AG08395 (cell line): ENCODE measurements at regions not wholly inside any gene's neighbourhood (a gene's known extent, or its start where the extent isn't known, plus 50 kb on each side); places are given as distances from the start of the nearest gene placed in this dataset.

Experiments used
- DNase-seq: peaks from one replicate; pipeline ENCODE4 v3.0.0; 2012; ENCODE audit warnings: mixed read lengths, low spot score

DNA sequence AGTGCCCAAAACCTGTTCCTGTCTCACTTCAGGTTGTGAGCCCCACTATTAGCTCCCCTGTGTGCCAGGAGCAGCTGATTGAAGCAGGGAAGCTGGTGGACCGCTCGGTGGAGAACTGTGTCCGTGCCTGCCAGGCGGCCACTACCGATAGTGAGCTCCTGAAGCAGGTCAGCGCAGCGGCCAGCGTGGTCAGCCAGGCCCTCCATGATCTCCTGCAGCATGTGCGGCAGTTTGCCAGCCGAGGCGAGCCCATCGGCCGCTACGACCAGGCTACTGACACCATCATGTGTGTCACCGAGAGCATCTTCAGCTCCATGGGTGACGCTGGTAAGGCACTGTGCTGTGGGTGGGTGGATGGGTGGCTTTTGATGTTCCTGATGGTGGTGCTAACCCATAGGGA, 334.1 kb upstream of the TPM1 start:
- DNase-seq: no peak

DNA sequence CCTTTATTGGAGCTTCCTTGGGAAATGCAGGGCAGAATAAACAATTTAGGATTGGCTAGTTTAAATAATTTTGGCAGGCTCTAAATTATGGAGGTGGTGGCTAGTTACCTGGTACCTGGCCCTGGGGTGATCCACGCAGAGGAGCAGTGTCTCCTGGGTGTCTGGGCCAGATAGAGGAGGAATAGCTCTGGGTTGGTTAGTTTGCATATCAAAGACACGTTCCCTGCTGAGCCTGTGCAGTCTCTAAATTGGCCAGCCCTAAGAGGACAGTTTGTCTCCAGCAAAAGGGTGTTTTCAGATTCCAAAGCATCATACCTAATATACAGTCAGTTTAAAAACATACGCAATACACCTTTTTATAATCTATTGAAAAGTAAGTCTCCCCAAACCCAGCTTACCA, 333.3 kb upstream of the TPM1 start:
- DNase-seq: no peak

DNA sequence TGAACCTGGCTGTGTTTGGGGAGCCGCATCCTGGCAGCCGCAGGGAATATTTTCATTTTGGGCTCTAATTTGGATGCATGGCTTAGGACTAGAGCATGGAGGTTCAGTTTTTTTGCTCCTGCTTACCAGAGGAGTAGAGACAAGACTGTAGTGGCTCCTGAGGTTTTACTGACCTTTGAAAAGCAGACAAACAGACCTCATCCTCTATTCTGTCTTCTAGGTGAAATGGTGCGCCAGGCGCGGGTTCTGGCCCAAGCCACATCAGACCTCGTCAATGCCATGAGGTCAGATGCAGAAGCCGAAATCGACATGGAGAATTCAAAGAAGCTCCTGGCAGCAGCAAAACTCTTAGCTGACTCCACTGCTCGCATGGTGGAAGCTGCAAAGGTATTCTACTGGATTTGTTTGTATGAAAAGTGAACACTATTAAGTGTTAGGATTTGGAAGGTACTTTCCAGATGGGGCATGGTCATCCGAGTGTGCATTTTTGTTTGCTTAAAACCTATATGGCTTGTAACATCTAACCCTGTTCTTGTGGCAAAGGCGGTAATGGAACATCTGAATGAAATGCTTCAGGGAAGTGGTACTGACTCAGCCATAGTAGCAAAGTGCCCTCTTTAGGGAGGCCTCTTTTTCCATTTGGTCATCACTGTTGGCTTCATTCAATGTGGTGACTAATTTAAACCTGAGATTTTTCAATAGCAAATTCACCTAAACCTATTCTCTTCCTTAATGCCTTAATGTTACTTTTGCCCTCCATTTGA, 330.7 kb upstream of the TPM1 start:
- DNase-seq: no peak

DNA sequence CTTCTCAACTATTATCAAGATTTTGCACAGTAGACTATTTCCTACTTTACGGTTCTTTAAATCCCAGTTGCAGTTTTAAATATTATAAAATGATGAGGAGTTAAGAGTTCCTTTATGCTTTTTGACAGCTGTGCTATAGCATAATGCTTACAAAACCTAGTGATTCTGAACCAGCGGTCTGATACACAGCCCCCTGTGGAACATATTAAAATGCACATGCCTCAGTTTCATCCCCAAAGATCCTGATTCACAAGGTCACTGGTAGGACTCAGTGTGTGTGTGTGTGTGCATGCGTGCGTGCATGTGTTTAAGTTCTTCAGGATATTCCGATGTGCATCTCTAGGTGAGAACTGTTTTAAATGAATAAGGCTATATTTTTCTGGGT, 330.1 kb upstream of the TPM1 start:
- DNase-seq: no peak

DNA sequence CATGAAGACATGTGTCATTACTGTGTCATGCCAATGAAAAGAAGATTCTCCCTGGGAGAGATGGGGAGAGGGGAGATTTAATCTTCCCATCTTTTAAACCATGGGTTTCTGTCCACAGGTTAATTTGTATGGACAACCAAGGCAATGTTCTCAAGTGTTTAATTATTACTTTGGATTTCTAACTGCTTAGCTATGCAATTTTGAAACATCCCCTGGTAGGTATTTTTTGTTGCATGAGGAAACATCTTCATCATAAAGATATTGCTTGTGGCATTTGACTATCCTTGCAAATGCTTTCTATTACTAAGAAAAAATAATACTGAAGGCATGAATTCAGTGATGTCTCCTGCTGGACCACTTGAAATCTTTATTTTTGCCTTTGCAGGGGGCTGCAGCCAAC, 326.6 kb upstream of the TPM1 start:
- no peak for DNase-seq

DNA sequence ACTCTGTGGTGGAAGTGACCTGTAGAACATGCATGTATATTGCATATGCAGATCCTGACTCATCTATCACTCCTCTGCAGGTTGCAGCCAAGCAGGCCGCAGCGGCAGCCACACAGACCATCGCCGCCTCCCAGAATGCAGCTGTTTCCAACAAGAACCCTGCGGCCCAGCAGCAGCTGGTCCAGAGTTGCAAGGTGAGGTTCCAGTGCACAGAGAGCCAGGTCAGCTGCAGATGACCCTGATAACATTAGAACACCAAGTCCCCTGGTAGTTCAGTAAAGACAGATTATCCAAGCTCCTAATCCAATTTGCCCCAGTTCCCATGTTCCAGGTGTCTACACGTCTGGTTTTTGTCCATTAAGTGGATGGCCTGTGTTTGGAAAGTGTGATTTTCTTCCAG, 325.1 kb upstream of the TPM1 start:
- no peak for DNase-seq

DNA sequence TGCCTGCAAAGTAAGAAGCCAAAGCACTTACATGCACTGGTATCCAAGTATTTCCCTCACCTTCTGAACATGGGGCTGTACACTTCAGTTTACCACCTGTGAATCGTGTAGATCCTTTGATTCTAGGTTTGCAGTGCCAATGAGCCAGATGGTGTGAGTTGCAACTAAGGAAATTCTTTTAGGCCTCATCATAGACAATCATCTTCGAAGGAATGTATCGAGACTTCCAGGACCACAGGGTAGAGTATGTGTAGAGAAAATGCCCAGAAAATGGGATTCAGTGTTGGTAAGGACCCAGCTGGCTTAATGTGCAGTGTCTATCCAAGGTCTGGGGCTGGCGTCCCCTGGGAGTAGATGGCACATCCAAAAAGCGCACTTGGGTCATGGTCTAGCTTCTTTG, 323.2 kb upstream of the TPM1 start:
- DNase-seq: peak; percentile 74

DNA sequence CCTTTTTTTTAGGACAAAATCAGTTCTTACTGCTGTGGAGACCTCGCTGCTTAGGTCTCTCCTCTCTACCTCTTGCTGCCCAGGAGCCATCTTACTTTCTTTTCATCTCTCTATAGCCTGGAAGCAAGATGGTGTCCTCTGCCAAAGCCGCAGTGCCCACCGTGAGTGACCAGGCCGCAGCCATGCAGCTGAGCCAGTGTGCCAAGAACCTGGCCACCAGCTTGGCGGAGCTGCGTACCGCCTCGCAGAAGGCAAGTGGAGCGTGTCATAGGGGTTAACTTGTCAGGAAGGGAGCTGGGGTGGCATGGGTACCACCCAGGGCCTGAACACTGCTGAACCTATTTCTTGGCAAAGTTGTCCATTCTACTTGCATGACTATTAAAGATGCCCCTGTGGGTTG, 320.3 kb upstream of the TPM1 start:
- no peak for DNase-seq

DNA sequence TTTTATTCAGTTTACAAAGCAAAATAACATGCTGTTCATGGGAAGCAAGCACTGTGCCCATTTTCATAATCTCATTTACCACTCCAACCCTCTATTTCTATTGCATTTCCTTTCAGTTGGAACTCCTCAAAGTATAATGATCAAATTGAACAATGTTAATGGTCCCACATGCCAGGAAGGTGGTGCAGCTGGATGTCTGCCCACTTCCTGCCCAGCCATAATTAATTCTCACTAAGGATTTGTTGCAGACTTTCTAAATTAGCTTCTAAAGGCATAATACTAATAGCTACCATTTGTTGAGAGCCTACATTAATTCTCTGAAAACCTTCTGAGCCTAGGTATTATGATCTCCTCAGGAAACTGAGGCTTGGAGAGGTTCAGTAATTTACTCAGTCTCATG, 316.1 kb upstream of the TPM1 start:
- no peak for DNase-seq

DNA sequence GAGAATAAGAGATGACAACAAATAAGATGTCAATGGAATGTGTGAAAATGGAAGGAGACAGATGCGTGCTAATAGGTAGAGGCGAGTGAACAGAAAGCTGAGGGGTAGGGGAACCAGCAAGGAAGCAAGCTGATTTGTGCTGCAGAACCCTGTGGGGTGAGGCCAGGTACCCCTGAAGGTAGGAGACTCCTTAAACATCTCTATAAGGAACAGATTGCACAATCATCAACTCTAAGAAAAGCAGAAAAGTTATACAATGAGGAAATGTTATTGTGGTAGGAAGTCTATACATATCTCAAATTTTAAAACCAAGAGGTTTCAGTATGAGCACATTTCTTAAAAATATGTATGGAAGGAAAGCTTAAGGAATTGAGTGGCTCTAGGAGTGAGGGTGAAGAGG, 315.0 kb upstream of the TPM1 start:
- DNase-seq: no peak

DNA sequence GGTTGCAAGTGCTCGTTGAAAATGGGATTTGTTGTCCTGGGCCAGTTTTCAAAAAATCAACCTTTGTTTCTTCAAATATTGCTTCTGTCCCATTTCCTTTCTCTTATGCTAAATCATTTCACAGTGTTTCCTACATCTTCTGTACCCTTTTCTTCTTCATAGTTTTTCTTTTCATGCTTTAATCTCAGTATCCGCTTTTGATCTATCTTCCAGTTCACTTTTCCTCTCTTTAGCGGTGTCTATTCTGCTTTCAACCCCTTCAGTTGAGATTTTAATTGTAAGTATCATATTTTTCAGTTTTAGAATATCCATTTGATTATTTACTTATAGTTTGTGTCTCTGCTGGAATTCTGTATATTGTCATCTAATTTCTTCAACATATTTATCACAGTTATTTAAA, 311.7 kb upstream of the TPM1 start:
- DNase-seq: no peak

DNA sequence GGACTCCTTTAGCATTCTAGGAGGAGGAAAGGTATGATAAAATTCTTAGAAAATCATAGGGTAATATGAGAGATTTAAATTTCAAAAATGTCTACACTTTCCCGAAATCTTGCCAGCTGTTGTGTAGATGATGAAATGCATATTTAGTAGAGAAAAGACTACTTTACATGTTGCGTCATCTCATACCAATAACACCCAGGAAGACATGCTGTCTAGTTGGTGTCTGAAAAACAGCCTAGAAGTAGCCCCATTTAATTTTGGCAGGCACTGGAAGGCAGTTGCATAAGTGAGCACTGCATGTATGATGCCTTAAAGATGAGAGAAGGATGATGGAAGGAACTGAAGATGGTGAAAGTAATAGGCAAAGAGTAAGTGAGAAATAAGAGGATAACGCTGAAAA, 310.5 kb upstream of the TPM1 start:
- DNase-seq: no peak

DNA sequence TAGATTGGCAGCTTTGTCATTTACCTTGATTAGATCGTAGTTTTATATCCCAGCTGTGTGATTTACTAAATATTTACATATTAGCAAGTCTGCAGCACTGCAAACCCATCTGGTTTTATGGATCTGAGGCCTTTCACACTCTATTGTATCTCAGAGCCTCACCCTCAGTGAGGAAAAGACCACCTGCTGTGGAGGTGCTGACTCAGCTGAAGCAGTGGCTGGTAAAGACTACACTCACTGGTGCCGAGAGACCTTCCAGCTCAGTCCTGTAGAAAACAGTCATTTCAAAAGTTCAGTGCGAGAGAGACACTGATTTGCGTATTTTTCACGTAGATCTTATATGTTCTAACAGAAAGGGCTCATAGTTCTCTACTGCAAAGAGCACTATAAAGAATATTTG, 307.8 kb upstream of the TPM1 start:
- no peak for DNase-seq

DNA sequence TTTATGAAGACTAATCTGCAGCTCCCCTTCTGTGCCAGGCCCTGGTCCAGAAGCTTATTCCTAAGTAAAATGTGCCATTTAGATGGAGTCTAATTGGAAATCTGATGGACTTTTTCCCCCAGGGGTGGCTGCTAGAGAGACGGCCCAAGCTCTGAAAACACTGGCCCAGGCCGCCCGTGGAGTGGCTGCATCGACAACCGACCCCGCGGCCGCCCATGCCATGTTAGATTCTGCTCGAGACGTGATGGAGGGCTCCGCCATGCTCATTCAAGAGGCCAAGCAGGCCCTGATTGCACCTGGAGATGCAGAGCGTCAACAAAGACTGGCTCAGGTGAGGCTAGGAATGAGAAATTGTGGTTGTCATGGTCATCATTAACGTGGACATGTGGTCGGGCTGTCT, 305.8 kb upstream of the TPM1 start:
- DNase-seq: no peak

DNA sequence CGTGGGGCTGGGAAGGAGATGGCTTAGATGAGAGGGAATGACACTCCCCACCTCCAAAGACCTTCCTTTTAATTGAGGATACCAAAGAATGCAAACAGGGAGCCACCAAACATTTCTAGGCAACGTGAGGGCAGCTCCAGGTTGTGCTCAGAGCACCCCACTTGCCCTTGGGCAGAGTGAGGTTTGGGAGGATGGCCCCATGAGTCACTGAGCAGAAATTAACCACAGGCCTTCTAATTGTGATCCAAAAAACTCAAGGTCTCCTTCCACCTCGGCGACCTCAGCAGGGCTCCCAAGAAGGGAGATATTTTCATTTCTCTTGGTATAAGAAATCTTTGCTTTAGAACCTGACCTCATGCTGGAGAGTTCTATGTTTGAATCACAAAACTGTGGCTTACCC, 305.0 kb upstream of the TPM1 start:
- DNase-seq: peak; percentile 41

DNA sequence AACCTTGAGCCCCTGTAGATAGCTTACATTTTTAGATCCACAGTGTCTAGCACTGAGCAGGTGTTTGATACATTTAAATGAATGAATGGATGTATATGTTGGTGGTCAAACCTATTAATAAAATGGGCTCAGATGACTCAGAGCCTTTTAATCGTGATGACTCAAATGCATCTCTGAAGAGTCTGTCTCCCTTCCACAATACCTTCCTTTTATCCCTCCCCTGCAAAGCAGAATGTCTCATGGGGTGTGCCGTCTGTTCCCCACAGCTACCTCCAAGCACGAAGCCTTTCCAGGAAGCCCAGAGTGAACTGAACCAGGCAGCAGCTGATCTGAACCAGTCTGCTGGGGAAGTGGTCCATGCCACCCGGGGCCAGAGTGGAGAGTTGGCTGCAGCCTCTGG, 303.5 kb upstream of the TPM1 start:
- DNase-seq: peak; percentile 48

DNA sequence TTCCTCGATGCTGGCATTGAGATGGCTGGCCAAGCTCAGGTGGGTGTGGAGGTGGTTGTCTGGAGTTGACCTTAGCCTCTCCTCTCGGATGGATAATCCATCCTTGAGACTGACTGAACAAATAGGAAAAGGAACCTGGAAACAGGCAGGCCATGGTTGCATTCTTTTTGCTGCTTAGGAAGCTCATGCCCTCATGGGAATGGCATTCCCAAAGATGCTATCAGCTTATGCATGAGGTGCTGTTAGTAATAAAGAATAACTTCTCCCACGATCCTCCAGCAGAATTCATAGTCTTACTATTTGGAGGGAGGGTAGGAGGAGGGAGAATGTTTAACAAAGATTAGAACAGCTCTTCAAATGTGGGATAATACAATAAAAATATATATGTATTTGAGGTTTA, 303.0 kb upstream of the TPM1 start:
- peak; percentile 52 for DNase-seq

DNA sequence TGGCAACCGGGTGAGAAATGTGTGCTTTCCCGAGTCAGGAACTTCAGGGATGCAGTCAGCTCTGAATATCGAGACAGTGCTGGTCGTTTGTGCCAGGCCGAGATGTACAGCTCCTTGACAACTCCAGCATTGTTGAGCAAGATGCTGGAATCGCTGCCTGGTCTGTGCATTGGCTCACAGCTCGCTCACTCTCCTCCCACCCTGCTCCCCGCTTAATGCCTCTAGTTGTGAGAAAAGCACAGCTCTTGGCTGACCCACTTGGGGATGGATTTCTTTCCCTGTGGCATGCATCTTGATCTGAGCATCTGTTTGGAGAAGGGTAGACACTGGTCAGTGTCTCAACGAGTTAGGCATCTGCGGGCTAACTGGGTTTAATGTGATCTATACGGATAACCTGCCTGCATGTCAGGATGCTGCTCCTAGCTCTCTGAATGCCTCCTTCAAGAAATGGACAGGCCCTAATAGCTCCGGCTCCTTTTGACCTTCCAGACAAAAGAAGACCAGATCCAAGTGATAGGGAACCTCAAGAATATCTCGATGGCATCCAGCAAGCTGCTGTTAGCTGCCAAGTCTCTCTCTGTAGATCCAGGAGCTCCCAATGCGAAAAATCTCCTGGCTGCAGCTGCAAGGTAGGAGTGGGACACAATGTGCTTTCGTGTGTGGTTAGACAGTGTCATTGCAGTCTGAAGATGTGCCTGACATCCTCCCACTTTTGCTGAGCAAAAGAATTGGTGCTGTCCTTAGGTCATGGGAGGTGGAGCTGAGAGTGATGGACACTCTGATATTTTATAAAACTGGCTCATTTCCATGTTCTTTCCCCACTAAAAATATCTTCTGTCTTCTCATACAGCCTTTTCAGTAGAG, 302.2 kb upstream of the TPM1 start:
- DNase-seq: no peak

DNA sequence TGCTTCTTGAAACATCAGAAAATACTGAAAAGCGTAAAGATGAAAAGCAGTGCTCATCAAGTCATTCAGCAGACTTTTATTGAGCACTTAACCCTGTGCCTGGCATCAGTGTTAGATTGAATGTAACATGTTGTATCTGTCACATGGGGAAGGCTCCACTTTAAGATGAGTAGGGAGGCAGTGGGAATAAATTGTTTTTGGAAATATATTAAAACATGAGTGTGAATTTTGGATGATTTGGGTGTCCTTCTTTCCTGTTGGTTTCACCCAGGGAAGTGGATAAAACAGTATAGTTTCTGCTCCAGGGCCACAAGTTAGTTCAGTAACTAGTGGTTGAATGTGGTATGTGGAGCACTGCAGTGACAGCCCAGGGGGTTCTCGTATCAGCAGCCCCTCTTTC, 301.4 kb upstream of the TPM1 start:
- DNase-seq: no peak

DNA sequence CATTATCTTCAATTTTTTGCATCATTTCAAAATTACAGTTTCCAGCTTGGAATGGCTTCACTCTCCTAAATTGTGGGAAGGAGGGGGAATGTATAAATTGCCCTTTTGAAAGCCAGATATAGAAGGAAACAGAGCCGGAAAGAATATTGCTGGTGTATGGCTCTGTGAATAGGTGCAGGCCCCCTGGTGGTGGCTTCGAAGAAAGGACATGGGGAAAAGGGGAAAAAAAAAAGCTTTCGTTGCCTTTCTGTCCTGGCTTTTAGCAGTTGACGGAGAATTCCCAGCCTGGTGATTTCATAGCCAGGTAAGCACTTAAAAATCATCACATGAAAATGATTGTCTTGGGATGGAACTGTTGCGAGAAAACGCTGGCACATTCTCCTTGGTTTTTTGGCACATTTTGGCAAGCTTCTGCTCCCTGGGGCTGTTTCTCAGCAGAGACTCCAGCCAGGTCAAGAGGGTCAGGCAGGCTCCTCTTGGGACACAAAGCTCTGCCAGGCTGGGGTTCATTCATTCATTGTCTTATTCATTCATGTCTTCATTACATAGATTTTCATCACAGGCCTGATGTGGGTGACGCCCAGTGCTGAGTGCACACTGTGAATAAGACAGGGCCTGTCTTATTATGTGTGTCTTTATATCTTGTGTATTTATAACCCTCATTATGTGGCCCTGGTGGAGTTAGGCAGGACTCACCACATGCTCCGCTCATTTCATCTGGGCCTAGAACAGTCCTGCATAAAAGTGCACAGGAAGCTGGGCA, 300.0 kb upstream of the TPM1 start:
- DNase-seq: peak; percentile 79

DNA sequence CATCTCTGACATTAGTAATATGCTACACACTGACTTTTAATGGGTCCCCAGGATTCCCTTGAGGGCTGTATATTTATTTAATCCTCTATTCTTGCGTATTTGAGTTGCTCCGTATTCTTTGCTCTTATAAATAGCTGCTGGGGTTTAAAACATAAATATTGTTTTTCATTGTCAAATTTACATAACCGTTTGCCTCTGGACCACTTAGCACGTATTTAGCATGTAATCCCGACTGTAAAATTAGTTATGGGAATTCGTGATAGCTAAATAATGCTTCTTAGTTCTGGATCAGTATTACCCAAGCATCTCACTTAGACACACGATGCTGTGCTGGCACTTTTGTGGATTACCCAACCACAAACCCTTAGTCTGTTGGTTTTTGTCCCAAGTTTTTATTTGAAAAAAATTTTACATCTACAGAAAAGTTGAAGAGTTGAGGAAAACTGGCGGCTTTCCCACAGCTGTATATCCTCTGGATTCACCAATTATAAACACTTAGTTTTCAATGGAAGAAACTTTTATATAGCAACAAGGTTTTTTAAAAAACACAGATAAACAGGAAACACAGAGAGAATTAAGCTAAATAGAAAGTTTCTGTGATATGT, 296.8 kb upstream of the TPM1 start:
- DNase-seq: no peak

DNA sequence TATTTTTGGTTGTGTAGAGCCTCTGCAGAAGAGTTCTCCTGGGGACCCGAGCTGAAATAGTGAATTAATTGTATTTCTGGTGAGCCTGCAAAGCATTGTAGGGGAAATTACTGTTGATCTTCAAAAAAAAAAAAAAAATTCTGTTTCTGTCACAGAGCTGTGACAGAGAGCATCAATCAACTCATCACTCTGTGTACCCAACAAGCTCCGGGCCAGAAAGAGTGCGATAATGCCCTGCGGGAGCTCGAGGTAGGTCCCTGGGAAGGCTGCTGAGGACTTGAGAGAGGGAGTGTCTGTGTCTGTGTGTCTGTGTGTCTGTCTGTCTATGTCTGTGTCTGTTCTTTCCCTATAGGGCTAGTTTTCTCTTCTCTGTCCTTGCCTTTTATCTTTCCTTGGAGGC, 294.4 kb upstream of the TPM1 start:
- DNase-seq: no peak
